HG02884 (cell line): ENCODE measurements at regions not wholly inside any gene's neighbourhood (a gene's known extent, or its start where the extent isn't known, plus 50 kb on each side); places are given as distances from the start of the nearest gene placed in this dataset.
A peak's percentile ranks its signal among the peaks of the same experiment; 100 is the strongest.

Source experiments
- ATAC-seq: cut with Tn5 transposase; IDR thresholded peaks from one replicate; pipeline ENCODE4 v1.9.1; 2021; ENCODE audit warnings: mild to moderate bottlenecking, moderate library complexity; ENCODE audit not compliant: unreplicated experiment

DNA sequence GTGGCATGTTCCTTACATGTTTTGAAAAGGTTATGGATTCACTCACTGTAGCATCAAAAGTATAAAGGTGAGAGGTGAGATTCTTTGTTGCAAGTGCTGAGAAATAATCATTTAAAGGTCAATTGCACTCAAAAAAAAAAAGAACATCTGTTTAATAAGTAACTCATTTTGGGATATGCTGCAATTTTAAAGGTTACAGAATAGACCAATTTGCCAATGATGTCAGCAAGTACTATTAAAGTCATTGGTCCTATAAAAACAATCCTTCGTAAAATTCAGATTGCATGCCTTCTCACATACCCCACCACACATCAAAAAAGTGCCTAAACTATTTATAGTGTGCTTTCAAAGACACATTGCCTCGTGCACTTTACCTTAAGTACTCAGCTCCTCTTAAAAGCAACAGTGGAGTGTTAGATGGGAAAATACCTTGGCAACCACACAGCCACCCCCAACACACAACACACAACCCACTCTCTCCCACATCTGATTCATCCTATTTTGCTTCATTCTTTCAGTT is 218.2 kb upstream of the ADGRL2 start:
- ATAC-seq, result peak; percentile 64

DNA sequence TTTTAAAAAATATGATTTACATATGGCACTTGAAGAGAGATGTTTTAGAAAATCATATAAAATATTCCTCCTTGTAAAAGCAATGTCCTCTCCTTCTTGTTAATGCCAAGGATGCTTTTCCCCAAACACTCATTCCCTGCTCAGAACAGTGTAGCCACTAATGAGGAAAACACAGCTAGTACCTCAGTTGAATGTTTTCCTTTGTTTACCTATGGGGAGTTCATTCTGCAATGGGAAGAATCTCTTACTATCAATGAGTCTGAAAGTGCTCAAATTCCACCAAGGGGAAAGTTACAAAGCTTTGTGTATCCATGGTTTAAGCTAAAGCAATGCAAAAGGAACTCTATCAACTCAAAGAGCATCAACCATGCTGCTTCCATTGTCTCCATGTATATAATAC is 221.9 kb upstream of the ADGRL2 start:
- ATAC-seq, result no peak

DNA sequence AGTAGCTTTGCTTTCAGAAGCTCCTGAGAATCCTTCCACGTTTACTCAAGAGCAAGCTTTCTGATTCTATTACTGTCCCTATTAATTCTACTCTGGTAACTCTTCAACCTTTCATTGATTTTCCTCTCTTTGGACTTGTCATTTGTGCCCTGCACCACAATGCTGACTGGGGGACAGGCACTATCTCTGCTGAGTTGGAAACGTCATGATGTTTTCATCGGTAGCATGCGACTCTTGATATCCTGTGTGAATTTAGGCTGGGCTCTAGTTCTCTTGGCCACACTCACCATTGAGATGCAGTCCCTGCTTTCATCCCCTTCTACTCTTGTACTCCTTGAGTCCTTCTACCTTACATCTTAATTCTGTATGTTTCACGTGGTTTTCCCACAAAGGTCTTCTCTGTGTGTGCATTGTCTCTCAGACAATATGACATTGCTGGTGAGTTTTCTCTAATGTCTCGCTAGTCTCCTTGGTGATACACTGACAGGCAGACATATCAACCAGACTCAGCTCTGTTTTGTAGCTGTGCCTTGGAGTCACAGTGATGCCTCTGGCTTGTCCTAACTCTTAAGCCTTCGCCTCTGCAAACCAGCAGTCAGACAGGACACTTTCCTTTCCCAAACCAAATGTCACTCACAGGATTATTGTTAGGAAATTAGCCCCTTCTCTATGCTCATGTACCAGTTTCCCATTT is 223.6 kb upstream of the ADGRL2 start:
- no peak for ATAC-seq

DNA sequence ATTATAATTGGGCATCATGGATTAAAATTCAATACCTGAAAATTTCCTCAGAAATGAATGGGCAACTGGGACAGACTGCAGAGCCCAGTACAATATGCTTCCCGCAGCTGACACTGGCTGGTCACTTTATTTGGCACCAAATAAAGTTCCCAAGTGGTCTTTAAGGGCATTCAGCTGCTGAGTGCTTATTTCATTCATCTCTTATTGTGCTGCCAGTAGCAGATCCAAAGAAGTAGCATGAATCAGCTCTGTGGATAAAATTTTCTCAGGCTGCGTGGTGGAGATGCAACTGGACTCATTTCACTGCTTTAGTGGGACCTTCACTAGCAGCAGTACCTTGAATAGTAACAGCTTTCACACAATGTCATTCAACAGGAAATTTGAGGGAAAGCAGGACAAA is 226.3 kb upstream of the ADGRL2 start:
- no peak for ATAC-seq

DNA sequence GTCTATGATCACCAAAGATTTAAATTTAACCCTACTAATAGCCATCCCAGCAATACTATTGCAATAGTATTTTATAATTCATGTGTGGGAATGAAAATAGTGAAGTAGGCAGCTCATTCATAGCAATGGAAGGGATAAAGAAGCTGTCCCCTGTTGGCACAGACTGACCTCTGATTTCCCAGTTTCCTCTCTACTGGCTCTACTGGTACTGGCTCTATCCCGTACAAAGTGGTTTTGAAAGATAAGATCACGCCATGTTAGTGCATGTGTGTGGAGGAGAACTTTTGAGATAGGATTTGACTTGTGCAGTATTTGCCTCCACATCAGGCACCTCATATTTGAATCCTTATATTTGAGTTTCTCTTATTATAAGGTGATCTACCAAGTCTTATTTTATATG is 227.3 kb upstream of the ADGRL2 start:
- ATAC-seq, result no peak

DNA sequence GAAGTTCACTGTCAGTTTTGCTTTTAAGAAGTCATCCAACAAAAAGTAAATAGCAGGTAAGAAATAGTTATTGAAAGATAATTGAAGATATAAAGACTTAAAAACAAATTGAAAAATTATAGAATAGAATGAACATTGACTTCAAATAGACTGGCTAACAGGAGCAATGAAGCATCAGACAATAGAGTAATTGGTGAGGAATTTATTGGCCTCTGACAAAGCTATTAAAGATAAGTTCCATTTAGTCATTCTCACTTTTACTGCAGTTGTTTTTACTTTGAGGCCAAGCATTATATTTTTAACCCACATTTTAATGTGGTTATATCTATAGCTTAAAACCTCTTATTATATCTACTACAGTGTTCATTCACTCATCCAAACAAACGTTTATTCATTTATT is 228.8 kb upstream of the ADGRL2 start:
- ATAC-seq, result no peak

DNA sequence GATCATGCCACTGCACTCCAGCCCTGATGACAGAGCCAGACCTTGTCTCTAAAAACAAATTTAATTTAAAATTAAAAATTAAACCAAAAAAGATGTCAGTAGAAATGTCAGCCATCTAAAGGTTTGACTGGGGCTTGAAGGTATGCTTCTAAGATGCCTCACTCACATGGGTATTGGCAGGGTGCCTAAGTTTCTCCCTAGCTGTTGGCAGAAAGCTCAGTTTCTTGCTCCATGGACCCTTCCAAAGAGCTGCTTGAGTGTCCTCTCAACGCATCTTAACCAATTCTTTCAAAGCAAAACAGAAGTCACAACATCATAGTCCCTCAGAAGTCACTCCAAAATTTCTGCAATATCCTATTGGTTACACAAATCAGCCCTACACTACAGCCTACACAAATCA is 231.0 kb upstream of the ADGRL2 start:
- ATAC-seq, result no peak

DNA sequence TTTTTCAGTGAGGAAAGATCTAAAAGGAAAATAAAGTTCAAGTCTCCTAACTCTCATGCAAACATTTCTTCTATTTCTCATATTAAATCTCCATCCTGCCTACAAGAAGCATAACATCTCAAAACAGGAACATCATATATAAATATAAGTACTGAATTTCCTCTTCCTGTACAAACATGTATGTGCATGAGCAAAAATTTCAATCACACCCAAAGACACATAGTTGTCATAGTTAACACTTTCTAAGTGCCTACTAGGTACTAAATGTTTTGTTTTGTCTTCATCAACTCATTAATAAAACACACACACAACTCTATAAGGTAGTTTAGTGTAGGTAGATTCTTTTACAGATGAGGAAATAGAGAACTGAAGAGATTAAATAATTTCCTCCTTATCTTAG is 237.1 kb upstream of the ADGRL2 start:
- no peak for ATAC-seq

DNA sequence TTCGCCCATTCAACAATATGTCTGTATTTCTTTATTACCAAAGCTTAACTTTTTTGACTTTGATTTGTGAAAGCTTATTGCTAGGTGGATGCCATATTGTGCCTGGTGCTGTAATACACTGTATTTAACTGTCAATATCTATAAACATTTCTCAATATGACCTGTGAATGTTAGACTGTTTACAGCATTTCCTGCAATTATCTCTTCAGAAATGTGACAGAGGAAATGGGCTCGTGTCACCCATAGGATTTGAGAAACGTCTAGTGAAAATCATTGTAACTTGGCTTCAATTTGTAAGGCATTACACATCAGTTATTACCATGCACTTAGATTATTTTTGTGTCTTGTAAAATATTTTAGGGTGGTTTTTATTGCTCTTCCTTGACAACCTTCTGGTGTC is 237.8 kb upstream of the ADGRL2 start:
- no peak for ATAC-seq

DNA sequence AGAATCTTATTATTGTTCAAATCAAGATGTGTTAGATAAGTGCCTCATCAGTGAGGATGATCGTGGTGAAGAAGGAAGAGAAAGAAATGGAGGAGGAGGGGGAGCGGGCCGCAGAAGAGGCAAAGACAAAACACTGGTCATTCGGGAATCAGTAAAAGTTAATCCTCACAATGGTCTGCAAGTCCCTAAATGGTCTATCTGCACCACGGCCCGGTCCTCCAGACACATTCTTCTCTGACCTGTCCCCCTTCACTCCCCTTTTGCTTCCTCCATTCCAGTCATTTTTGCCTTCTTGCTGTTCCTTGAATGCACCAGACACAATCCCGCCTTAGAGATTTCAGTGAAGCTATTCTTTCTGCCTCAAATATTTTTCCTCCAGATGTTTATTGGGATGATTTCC is 240.1 kb upstream of the ADGRL2 start:
- ATAC-seq, result no peak

DNA sequence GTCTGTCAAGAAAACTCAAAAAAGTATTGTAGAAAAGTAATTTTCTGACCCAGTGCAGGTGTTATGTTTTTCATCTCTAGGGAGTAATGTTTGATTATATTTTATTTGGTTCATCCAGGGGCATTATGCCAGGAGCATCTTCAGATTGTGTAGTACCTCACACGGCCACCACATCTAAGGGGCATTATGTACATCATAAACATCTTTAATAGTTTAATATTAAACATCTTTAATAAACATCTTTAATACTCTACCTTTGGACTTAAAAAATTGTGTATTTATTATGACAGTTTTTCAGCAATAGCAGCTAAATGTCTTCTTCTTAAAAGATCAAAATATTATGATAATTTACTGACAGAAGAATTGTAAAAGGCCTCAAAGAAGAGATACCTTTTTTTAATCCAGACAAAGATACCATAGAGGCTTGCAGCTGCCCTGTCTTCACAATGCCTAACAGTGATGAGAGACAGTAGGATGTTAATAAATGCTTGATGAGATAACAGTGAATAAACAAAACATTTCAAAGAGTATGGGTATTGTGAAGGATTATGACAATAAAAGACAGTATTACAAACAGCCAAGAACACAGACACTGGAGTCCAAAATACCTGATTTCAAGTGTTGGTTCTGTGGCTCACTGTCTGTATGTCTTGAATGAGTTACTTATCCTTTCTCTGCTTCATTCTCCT is 240.9 kb upstream of the ADGRL2 start:
- ATAC-seq, result no peak

DNA sequence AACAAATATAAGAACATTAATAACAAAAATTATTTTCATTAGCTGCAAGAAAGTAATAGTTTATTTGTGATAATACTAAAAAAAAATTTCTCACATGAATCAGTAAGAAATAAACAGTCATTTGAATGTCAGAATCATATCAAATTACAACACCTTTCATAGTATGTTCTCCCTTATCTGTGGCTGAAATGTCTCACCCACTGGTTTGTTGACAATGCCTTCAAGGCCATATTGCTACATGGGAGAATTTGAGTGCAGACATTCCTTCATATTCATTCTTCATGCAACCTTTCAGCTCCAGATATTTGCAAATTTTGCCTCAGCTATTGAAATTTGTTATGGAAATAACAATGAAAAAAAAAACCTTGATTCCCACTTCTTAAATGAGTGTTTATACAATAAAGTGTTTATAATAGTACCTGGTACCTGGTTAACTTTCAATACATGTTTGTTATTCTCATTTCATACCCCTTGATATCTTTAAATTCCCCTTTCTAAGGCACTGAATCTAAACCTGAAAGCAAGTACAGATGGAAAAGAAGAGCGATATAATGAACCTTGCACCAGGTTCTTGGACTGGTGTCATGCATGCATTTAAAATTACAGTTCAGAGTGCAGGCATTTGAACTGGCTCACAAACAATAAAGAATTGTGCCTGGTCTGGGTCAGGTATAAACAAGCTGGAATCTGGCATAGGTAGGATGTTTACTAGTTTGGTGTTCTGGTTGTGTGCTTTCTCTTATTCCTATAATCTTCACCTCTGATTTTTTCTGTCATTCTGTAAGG is 242.2 kb upstream of the ADGRL2 start:
- no peak for ATAC-seq

DNA sequence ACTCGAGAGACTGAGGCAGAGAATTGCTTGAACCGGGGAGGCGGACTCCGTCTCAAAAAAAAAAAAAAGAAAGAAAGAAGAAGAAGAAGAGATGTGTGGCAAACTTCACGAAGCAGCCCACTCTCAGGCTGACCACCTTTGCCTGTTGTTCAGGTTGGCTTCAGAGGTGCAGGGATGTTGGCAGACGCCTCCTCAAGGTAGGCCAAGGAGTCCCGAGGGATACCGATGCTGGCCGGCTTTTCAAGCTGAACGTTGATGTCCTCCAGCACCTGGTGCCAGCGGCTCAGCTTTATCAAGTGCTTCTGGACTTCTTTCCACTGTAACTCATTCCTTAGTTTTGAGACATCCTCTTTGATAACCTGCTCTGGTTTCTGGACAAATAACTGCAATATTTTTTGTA is 243.8 kb upstream of the ADGRL2 start:
- ATAC-seq, result no peak

DNA sequence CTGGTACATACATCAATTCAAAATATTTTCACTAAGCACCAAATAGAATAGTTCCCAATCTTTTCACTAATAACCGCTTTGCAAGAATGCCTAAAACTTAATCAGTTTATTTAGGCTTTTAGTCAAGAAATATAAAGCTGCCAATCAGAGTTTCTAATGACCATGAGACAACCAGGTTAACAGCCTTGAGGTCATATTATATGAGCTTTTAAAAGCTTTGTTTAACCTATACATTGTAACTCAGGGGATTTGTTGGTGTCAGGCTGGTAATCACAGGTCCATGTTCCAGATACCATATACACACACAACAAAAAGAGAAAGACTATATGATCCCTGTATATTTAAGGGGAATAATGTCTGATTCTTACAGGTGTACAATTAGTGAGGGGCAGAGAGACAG is 246.2 kb upstream of the ADGRL2 start:
- ATAC-seq, result no peak

DNA sequence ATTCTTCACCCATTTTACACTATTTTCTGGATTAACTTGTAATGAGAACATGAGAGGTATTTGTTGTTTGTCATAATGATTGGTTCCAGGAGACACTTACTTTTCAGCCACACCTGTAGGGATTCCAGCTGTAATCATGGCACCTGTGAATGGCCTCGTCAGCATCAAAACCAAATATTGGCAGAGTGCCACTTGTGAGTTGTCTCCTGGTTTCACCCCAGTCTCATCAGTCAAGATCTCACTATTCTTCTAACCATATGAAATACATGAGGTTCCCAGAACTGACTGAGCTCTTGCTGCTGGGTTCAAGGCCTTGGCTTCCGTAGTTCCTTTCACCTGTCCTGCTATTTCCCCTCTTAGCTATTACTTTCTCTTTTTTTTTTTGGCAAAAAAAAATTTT is 246.6 kb upstream of the ADGRL2 start:
- no peak for ATAC-seq

DNA sequence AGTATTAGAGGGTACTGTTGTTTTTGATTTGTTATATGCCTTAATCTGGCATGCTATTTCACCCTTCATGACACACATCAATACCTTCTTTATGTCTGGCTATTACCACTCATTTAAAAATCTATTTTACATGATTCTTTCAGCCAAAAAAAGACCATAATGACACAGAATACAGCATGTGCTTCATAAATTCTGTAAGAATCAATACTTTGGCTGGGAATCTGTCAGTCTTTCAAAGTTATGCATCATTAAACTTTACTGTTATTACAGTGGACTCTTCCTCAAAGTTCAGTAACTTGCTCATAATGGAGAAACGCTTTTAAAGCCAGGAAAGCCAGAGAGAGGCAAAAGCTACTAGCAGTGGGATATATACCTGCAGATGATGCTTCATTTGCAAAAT is 247.2 kb upstream of the ADGRL2 start:
- ATAC-seq, result no peak

DNA sequence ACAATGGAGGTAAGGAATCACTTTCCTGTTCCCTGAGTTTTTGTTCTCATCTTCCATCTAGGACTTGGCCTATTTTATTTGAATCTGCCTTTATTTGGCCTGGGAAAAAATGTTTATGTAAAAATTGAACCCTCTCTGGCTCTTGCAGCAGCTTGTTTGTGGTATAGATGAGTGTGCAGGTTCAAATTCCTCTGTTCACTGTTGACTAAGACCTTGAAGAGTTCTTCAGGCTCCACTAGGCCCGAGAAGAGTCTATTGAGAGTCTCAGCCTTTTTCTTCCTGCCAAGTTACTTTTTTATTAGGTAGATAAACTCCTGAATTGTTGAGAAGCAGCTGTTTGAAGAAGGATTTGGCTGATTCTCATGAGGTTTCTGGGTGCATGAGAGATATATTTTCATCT is 248.8 kb upstream of the ADGRL2 start:
- no peak for ATAC-seq

DNA sequence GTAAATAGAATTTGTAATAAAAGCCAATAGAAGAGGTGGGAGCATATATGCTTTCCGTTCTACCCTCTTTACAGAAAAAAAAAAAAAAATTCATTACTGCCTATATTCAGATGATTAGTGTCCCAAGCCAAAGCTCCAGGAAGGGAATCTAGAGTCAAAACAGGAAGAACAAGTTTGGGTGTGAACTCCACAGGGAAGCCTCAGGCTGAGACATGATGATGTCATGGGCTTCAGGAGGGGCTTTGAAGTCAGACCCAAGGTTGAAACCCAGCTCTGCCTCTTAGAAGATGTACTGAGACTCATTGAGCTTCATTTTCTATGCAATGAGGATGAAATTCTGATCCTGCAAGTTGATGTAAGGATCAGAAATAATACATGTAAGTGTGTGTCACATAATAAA is 250.0 kb upstream of the ADGRL2 start:
- ATAC-seq, result no peak

DNA sequence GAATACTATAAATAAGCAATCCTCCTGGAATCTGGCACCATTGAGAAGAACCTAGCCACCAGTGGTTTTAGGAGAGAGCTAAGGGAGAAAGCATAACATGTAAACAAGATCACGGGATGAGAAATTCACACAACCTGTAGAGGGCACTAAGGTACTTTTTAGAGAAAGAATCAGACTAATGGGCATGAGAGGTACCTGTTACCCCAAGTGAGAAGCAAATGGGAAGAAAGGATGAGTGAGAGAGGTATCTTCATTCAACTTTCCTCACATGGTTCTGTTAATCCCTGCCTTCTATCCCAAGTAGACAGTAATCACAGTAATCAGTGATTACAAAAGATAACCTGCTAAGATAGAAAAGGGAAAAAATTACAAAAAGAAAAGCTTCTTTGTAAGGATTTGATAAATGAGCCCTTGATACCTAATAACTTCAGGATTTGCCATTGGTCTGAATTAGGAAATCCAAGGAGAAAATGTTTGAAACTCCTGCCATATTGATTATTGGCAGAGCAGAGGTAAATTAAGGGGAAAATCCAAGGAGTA is 251.1 kb upstream of the ADGRL2 start:
- peak; percentile 45 for ATAC-seq

DNA sequence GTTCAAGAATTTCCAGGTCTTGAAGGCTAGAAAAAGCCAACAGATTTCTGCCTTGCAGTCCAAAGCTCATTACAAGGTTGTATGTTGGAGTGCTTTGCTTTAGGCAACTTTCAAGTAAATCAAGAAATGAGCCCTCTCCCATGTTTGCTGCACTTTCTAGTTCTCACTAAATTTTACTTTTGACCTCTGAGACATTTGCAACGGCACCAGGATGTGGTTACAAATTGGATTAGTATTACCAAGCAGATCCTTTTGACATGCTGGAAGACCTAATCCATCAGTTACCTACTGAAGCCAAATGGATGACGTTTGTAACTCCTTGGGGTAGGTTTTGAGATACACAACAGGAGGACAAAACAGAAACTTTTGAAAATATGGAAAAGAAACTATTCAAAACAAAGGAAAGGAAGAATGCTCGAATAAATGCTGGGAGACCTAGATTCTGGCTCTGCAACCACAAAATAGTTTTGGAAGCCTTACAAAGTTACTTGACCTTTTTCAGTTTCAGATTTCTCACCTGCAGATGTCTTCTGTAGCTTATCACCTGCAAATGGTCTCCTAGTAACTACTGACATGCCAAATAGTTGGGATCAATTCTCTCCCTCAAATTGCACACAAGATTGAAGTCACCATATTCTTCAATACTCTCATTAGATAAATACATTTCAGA is 251.7 kb upstream of the ADGRL2 start:
- ATAC-seq, result peak; percentile 40

DNA sequence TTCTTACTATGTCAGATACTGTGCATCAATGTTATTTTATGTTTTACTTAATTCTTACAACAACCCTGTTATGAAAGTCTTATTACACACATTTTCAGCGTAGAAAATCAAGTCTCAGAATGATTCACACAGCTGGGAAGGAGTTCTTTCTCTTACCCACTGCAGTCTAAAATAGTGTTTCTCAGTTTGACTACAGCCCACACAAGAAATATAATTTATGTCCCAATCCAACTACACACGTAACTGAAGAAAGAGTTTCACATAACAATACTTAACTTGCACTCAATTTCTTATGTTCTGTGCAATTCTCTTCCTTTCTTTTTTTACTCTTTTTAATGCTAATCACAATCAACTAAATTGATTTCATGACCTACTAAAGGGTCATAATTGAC is 252.8 kb upstream of the ADGRL2 start:
- peak; percentile 58 for ATAC-seq
